Spleen (tissue), 7 donors: ENCODE measurements at regions not wholly inside any gene's neighbourhood (a gene's known extent, or its start where the extent isn't known, plus 50 kb on each side); places are given as distances from the start of the nearest gene placed in this dataset.

Source experiments
- CTCF ChIP-seq, 11 experiments: fragments of 200-600 bp in 7 of 11; fragments of 450-650 bp in 4 of 11; sonication (generic) in 4 of 11; IDR thresholded peaks in 8 of 11; conservative IDR thresholded peaks in 3 of 11; 1 replicate in 7 of 11; 2 replicates in 4 of 11; pipeline versions ENCODE4 v1.4.0 to v1.8.0; 2016 to 2021; ENCODE audit warnings: antibody characterized with exemption in 11 of 11, inconsistent platforms in 4 of 11, mild to moderate bottlenecking in 1 of 11
- POLR2AphosphoS5 ChIP-seq, 3 donors: sonication (generic); formaldehyde crosslinking; IDR thresholded peaks; one replicate each; pipeline ENCODE4 v1.5.1; 2017; ENCODE audit warnings: antibody characterized with exemption in 3 of 3
- donor health status: DM: no; HTN: no; CAD: no; lungs with moderate emphysema.
- donor health status: DM: no; HTN: no; CAD: no.
- donor health status: DM: no; HTN: no; CAD: no.

DNA sequence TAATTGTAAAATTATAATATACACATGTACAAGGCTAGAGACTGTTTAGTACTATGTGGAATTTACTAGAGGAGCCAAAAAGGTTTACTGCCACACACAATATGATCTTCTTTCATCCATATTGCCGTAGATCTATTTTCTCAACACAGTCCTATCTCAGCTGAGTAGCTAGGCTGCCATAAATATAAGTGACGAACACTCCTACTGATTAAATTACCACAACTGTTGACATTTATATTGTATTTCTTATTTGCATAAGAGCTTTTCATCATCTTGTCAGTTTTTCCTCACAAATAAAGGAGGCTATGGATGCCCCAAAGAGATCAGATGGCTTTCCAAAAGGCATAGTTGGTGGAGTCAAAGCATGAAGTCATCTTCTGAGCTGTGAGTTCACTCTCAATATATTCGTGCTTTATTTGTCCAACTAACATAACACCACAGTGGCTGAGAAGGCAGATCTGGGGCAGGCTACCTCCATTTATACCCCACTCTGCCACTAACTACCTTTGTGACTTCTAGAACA, 78.6 kb downstream of the CCDC59 start:
- no peak for TF ChIP-seq CTCF (IDR thresholded peaks at IDR 0.05 in 8 of 11, conservative IDR thresholded peaks at IDR 0.05 in 3 of 11)
- no peak for TF ChIP-seq POLR2AphosphoS5 (IDR thresholded peaks at IDR 0.05)
